ENCODE measurements at regions not wholly inside any gene's neighbourhood (a gene's known extent, or its start where the extent isn't known, plus 50 kb on each side); places are given as distances from the start of the nearest gene placed in this dataset.

- H4K20me1 ChIP-seq (ENCODE audit: insufficient read depth), result no peaks in the 10 kb centered on the region
- H3F3A ChIP-seq (replicated peaks; ENCODE audit: insufficient read depth), result peaks cover 13% of the 10 kb centered on the region
- H3K4me3 ChIP-seq (ENCODE audit: low read depth in 2 of 2, low read length in 1 of 2), result peak overlapping the region; percentile 78 to 81
- no peaks in the 10 kb centered on the region for H3K9me3 ChIP-seq
- H3K27ac ChIP-seq (ENCODE audit: low read depth in 2 of 2, low read length in 1 of 2), result peak overlapping the region in 1 of 2 experiments; percentile 25; a peak in 1 of 4 replicates
- no peaks in the 10 kb centered on the region for H3K27me3 ChIP-seq (ENCODE audit: insufficient read depth)
- 7% methylated on average over 22 of the region's 23 CpGs for WGBS (ENCODE audit: low lambda C conversion rate)
- H3K4me1 ChIP-seq (ENCODE audit: control insufficient read depth in 1 of 2, insufficient read depth in 2 of 2, low read depth in 1 of 2, low read length in 1 of 2), result peaks cover 6 to 16% of the 10 kb centered on the region in 2 experiments; a peak in 2 of 4 replicates
- TF ChIP-seq SIN3A (IDR thresholded peaks at IDR 0.05; ENCODE audit: borderline replicate concordance, low read depth, low read length), result peak; percentile 10; the same call in 1 of the 2 replicates
- TF ChIP-seq POLR2AphosphoS5 (IDR thresholded peaks at IDR 0.05; ENCODE audit: low read depth, low read length), result peak; percentile 48
- TF ChIP-seq MXI1 (IDR thresholded peaks at IDR 0.05; ENCODE audit: low read depth, low read length), result no peak
- peak; percentile 29 for DNase-seq
- ChIA-PET POLR2A (interaction anchor here (1.4 kb wide), 1 partner anchor 88 kb away, joined by 3 read pairs; no protein-coding TSS in a partner anchor), CTCF (interaction anchor here (0.6 to 3.8 kb wide), 8 partner anchors 13 to 515 kb away, joined by 3 to 15 read pairs (median 4); no protein-coding TSS in a partner anchor)
- peak overlapping the region; percentile 94 for H3K4me2 ChIP-seq
- peak overlapping the region; percentile 77 for H3K9ac ChIP-seq
- no peaks in the 10 kb centered on the region for H3K79me2 ChIP-seq (ENCODE audit: insufficient read depth)
- H3K9me2 ChIP-seq, result no peaks in the 10 kb centered on the region
- H3K36me3 ChIP-seq (replicated peaks in 1 of 2; ENCODE audit: control insufficient read depth in 1 of 2, insufficient read depth in 2 of 2, low read length in 1 of 2), result no peaks in the 10 kb centered on the region
- peak overlapping the region; percentile 98 for H2AFZ ChIP-seq (ENCODE audit: low read depth)
Observed at GRCh38 chr6:105991561-105992314, 94.4 kb upstream of the PRDM1 start.

GRCh38 chr6:105990151-105990550 lies 96.0 kb upstream of the PRDM1 start:
- TF ChIP-seq USF1 (IDR thresholded peaks at IDR 0.05; ENCODE audit: borderline replicate concordance, low read depth), result no peak
- TF ChIP-seq RAD21 (IDR thresholded peaks at IDR 0.05; ENCODE audit: low read length), result no peak
- no peak for TF ChIP-seq FOXM1 (IDR thresholded peaks at IDR 0.05; ENCODE audit: low read depth)
- TF ChIP-seq NFIC (IDR thresholded peaks at IDR 0.05; ENCODE audit: borderline replicate concordance), result no peak
- TF ChIP-seq RXRA (IDR thresholded peaks at IDR 0.05; ENCODE audit: borderline replicate concordance, low read depth), result no peak
- no peak for TF ChIP-seq IRF3 (IDR thresholded peaks at IDR 0.05; ENCODE audit: low read depth, low read length)
- TF ChIP-seq, protein P1, sequence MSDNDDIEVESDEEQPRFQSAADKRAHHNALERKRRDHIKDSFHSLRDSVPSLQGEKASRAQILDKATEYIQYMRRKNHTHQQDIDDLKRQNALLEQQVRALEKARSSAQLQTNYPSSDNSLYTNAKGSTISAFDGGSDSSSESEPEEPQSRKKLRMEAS (IDR thresholded peaks at IDR 0.05; ENCODE audit: low read depth), result no peak
- no peak for TF ChIP-seq TAF1 (IDR thresholded peaks at IDR 0.05; ENCODE audit: borderline replicate concordance, low read depth, low read length)
- no peak for TF ChIP-seq CHD2 (IDR thresholded peaks at IDR 0.05; ENCODE audit: low read length, partially characterized antibody)
- TF ChIP-seq MXI1 (IDR thresholded peaks at IDR 0.05; ENCODE audit: low read depth, low read length), result no peak
- TF ChIP-seq, protein P2, sequence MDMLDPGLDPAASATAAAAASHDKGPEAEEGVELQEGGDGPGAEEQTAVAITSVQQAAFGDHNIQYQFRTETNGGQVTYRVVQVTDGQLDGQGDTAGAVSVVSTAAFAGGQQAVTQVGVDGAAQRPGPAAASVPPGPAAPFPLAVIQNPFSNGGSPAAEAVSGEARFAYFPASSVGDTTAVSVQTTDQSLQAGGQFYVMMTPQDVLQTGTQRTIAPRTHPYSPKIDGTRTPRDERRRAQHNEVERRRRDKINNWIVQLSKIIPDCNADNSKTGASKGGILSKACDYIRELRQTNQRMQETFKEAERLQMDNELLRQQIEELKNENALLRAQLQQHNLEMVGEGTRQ (IDR thresholded peaks at IDR 0.05; ENCODE audit: borderline replicate concordance, low read depth, low read length), result no peak
- no peak for TF ChIP-seq EP300 (IDR thresholded peaks at IDR 0.05; ENCODE audit: borderline replicate concordance in 1 of 2, low read depth in 1 of 2, low read length in 1 of 2)
- TF ChIP-seq SIN3A (IDR thresholded peaks at IDR 0.05; ENCODE audit: borderline replicate concordance, low read depth, low read length), result no peak
- TF ChIP-seq TEAD4 (IDR thresholded peaks at IDR 0.05; ENCODE audit: borderline replicate concordance, insufficient read depth), result no peak
- TF ChIP-seq FOXJ3 (CRISPR knock-in tag; IDR thresholded peaks at IDR 0.05), result no peak
- TF ChIP-seq FOSL2 (IDR thresholded peaks at IDR 0.05; ENCODE audit: borderline replicate concordance, low read depth), result no peak
- TF ChIP-seq NRF1 (IDR thresholded peaks at IDR 0.05; ENCODE audit: low read depth, low read length), result no peak
- no peaks in the 10 kb centered on the region for H3K9me2 ChIP-seq
- no peak for DNase-seq
- H3K27ac ChIP-seq (ENCODE audit: low read depth in 2 of 2, low read length in 1 of 2), result no peak overlapping the region
- no peak overlapping the region for H3K9ac ChIP-seq
- H3K79me2 ChIP-seq (ENCODE audit: insufficient read depth), result no peaks in the 10 kb centered on the region
- no peaks in the 10 kb centered on the region for H4K20me1 ChIP-seq (ENCODE audit: insufficient read depth)
- H3K4me1 ChIP-seq (ENCODE audit: control insufficient read depth in 1 of 2, insufficient read depth in 2 of 2, low read depth in 1 of 2, low read length in 1 of 2), result peaks cover 6 to 22% of the 10 kb centered on the region in 2 experiments; a peak in 2 of 4 replicates
- ChIA-PET POLR2A (no interaction called here), CTCF (interaction anchor here (1.0 to 1.6 kb wide), 3 partner anchors 20 to 233 kb away, joined by 3 to 5 read pairs (median 3); no protein-coding TSS in a partner anchor)
- H2AFZ ChIP-seq (ENCODE audit: low read depth), result no peak overlapping the region
- peaks cover 9% of the 10 kb centered on the region for H3F3A ChIP-seq (replicated peaks; ENCODE audit: insufficient read depth)
- no peaks in the 10 kb centered on the region for H3K27me3 ChIP-seq (ENCODE audit: insufficient read depth)
- no peaks in the 10 kb centered on the region for H3K36me3 ChIP-seq (replicated peaks in 1 of 2; ENCODE audit: control insufficient read depth in 1 of 2, insufficient read depth in 2 of 2, low read length in 1 of 2)
- no peaks in the 10 kb centered on the region for H3K9me3 ChIP-seq
- H3K4me3 ChIP-seq (ENCODE audit: low read depth in 2 of 2, low read length in 1 of 2), result no peak overlapping the region
- H3K4me2 ChIP-seq, result no peak overlapping the region
